Activated CD8-positive, alpha-beta memory T cell treated with anti-CD3 and anti-CD28 coated beads for 4 hours (primary cell): ENCODE measurements at regions not wholly inside any gene's neighbourhood (a gene's known extent, or its start where the extent isn't known, plus 50 kb on each side); places are given as distances from the start of the nearest gene placed in this dataset.

Source experiments
- DNase-seq, 2 donors: peaks; one replicate each; pipeline ENCODE4 v3.0.0-alpha.2; 2020; ENCODE audit warnings: low read depth in 2 of 2

- DNase-seq = no peak
Observed at GRCh38 chr6:9116026-9116425, 680.7 kb upstream of the SLC35B3 start.

GRCh38 chr6:9112544-9112943, 677.2 kb upstream of the SLC35B3 start:
- DNase-seq = no peak

GRCh38 chr6:9103876-9104521, 668.7 kb upstream of the SLC35B3 start:
- DNase-seq = no peak

- no peak for DNase-seq
Observed at GRCh38 chr6:9101920-9102319, 666.6 kb upstream of the SLC35B3 start.

- no peak for DNase-seq
Observed at GRCh38 chr6:9100869-9101580, 665.7 kb upstream of the SLC35B3 start.

GRCh38 chr6:9095729-9096128, 660.4 kb upstream of the SLC35B3 start:
- DNase-seq = no peak

GRCh38 chr6:9095137-9095536, 659.8 kb upstream of the SLC35B3 start:
- no peak for DNase-seq

- DNase-seq = no peak
Observed at GRCh38 chr6:9089724-9090123, 654.4 kb upstream of the SLC35B3 start.

- DNase-seq = no peak
Observed at GRCh38 chr6:9087470-9087869, 652.1 kb upstream of the SLC35B3 start.

- DNase-seq = no peak
Observed at GRCh38 chr6:9086331-9086730, 651.0 kb upstream of the SLC35B3 start.

GRCh38 chr6:9085709-9086070, 650.3 kb upstream of the SLC35B3 start:
- no peak for DNase-seq

- no peak for DNase-seq
Observed at GRCh38 chr6:9085054-9085708, 649.8 kb upstream of the SLC35B3 start.

GRCh38 chr6:9083108-9083507, 647.8 kb upstream of the SLC35B3 start:
- no peak for DNase-seq

- no peak for DNase-seq
Observed at GRCh38 chr6:9066726-9067125, 631.4 kb upstream of the SLC35B3 start.

- DNase-seq = no peak
Observed at GRCh38 chr6:9064156-9064555, 628.8 kb upstream of the SLC35B3 start.

GRCh38 chr6:9062596-9062995, 627.3 kb upstream of the SLC35B3 start:
- DNase-seq = no peak

GRCh38 chr6:9057937-9058336, 622.6 kb upstream of the SLC35B3 start:
- DNase-seq = no peak

GRCh38 chr6:9056556-9056955, 621.2 kb upstream of the SLC35B3 start:
- no peak for DNase-seq

- no peak for DNase-seq
Observed at GRCh38 chr6:9044426-9044825, 609.1 kb upstream of the SLC35B3 start.

GRCh38 chr6:9040718-9041117, 605.4 kb upstream of the SLC35B3 start:
- DNase-seq = no peak

GRCh38 chr6:9039258-9039657, 603.9 kb upstream of the SLC35B3 start:
- no peak for DNase-seq

GRCh38 chr6:9028086-9028485, 592.7 kb upstream of the SLC35B3 start:
- DNase-seq = no peak

- DNase-seq = no peak
Observed at GRCh38 chr6:9025796-9026394, 590.5 kb upstream of the SLC35B3 start.
